Esophagus muscularis mucosa (tissue), 4 donors: ENCODE measurements at regions not wholly inside any gene's neighbourhood (a gene's known extent, or its start where the extent isn't known, plus 50 kb on each side); places are given as distances from the start of the nearest gene placed in this dataset.
A peak's percentile ranks its signal among the peaks of the same experiment; 100 is the strongest.

Experiments used
- DNase-seq: peaks from one replicate; pipeline ENCODE4 v3.0.0-alpha.2; 2017; ENCODE audit errors: extremely low spot score
- H3K27ac ChIP-seq, 4 donors: fragments of 200-600 bp; sonication (generic); replicated peaks in 1 of 4; 1 replicate in 3 of 4; 2 replicates in 1 of 4; pipeline ENCODE4 v1.5.1; 2016 to 2019; ENCODE audit warnings: mild to moderate bottlenecking in 1 of 4
- H3K27me3 ChIP-seq, 4 donors: fragments of 200-600 bp; sonication (generic); one replicate each; pipeline versions ENCODE4 v1.5.1 to v1.6.0; 2016 to 2019
- H3K36me3 ChIP-seq, 4 donors: fragments of 200-600 bp; sonication (generic); one replicate each; pipeline ENCODE4 v1.5.1; 2016 to 2019
- H3K4me1 ChIP-seq, 4 donors: fragments of 200-600 bp; sonication (generic); one replicate each; pipeline ENCODE4 v1.5.1; 2016 to 2019
- H3K4me3 ChIP-seq, 4 donors: fragments of 200-600 bp; sonication (generic); 1 replicate in 2 of 4; 2 replicates in 2 of 4; pipeline ENCODE4 v1.5.1; 2016 to 2019; ENCODE audit warnings: mild to moderate bottlenecking in 4 of 4, moderate library complexity in 1 of 4
- H3K9me3 ChIP-seq, 4 donors: fragments of 200-600 bp; sonication (generic); 1 replicate in 3 of 4; 2 replicates in 1 of 4; pipeline ENCODE4 v1.5.1; 2016 to 2019
- CTCF ChIP-seq, 3 experiments: fragments of 200-600 bp in 2 of 3; fragments of 450-650 bp in 1 of 3; sonication (generic) in 2 of 3; IDR thresholded peaks; one replicate each; pipeline ENCODE4 v1.5.1; 2017 to 2019; ENCODE audit warnings: antibody characterized with exemption in 3 of 3, mild to moderate bottlenecking in 2 of 3, moderate library complexity in 1 of 3
- EP300 ChIP-seq: sonication (generic); formaldehyde crosslinking; IDR thresholded peaks from one replicate; pipeline ENCODE4 v1.6.1; 2017; ENCODE audit warnings: antibody characterized with exemption
- POLR2A ChIP-seq: fragments of 450-650 bp; IDR thresholded peaks from one replicate; pipeline ENCODE4 v1.6.1; 2017; ENCODE audit warnings: antibody characterized with exemption, moderate library complexity, mild to moderate bottlenecking, low read depth
- POLR2AphosphoS5 ChIP-seq, 2 donors: sonication (generic); formaldehyde crosslinking; IDR thresholded peaks; one replicate each; pipeline ENCODE4 v1.6.1; 2017; ENCODE audit warnings: antibody characterized with exemption in 2 of 2
- WGBS: methylation state at CpG from one replicate; pipeline ENCODE4 v1.1.5; 2018; 5-methylcytosine and 5-hydroxymethylcytosine counted together
- intact Hi-C: fragments of 100-400 bp; cut with DNase I; formaldehyde crosslinking; loops from one replicate; pipeline ENCODE4 v1.15.1; 2023

DNA sequence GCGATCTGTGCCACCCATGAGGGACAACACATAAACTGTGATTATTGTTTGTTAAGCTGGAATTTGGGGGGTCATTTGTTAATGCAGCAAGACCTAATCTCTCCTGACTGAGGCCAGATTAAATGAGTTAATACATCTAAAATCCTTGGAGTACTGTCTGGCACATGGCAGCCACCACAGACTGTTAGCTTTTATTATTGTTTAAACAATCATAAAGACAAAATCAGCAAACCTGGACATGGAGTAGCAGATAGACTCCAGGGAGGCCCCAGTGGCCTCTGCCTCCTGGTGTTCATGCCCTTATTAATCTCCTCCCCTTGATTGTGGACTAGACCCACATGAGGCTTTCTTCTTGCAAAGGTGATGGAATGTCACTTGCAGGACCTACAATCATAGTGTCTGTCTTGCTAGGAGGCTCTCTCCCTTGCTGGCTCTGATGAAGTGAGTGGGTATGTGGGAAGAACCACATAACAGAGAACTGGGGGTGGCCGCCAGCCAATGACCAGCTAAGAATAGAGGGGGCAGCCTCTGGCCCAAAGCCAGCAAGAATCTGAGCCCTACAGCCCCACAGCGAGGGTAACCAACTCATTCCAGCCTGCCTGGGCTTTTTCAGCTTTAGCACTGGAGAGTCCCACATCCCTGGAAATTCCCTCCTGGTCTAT, 142.0 kb downstream of the SCARB1 start:
- no peak for DNase-seq
- H3K9me3 ChIP-seq: no peaks in the 10 kb centered on the region
- no peaks in the 10 kb centered on the region for H3K36me3 ChIP-seq
- 76% methylated on average over 3 of the region's 3 CpGs for WGBS
- peaks cover 25 to 38% (median 36%) of the 10 kb centered on the region in 4 donors for H3K4me1 ChIP-seq
- H3K27me3 ChIP-seq: no peaks in the 10 kb centered on the region
- intact Hi-C loops: loop anchor here (5.0 kb wide), 1 partner anchor 64 kb away; no protein-coding TSS in a partner anchor
- peak overlapping the region; percentile 82 to 88 (median 87) for H3K27ac ChIP-seq
- no peak overlapping the region for H3K4me3 ChIP-seq
- no peak for TF ChIP-seq POLR2AphosphoS5 (IDR thresholded peaks at IDR 0.05)
- TF ChIP-seq CTCF (IDR thresholded peaks at IDR 0.05): no peak
- TF ChIP-seq POLR2A: no peak
- no peak for TF ChIP-seq EP300

DNA sequence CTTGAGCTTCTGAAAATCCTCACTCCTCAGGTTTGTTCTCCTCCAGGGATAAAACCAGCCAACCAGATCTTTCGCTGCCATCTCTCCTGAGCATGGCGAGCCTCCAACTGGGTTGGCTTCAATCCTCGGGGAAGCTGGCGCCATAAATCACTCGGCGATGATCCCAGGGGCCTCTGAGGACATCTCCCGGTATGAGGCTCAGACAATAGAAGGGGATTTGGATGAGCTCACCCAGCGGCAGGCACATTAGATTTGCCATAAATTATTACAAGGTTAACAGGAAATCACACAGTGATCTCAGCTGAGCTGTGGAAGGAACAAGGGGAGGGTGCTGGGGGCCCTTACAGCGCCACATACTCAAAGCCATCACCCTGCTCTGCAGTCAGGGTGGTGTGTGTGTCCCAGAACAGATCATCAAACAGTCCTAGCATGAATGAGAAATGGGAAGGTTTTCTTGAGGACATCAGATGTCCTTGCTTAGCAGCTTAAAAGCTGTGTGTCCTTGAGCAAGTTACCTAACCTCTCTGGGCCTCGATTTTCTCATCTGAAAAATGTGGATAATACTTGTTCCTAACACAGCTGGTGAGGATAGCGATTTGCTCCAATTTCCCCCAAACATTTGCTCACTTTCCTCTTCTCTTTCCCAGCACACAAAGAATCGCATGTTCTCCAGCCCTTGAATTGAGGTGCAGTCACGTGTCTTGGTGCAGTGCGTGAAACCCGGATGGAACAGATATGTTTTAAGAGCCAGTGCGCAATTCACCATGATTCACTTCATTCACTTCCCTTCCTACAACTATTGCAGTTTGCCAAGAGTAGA, 142.8 kb downstream of the SCARB1 start:
- Histone ChIP-seq H3K4me1 (peaks cover 20 to 32% (median 29%) of the 10 kb centered on the region in 4 donors), H3K36me3 (no peaks in the 10 kb centered on the region), H3K9me3 (no peaks in the 10 kb centered on the region), H3K27me3 (no peaks in the 10 kb centered on the region), H3K4me3 (no peak overlapping the region), H3K27ac (peak overlapping the region; percentile 82 to 88 (median 87))
- DNase-seq: no peak
- TF ChIP-seq EP300: peak; percentile 85
- TF ChIP-seq POLR2AphosphoS5 (IDR thresholded peaks at IDR 0.05): peak; percentile 57 to 83
- TF ChIP-seq CTCF (IDR thresholded peaks at IDR 0.05): no peak
- intact Hi-C loops: loop anchor here (5.0 kb wide), 1 partner anchor 64 kb away; no protein-coding TSS in a partner anchor
- WGBS: 34% methylated on average over 16 of the region's 16 CpGs

- Histone ChIP-seq H3K9me3 (no peaks in the 10 kb centered on the region), H3K27me3 (no peaks in the 10 kb centered on the region), H3K4me3 (no peak overlapping the region), H3K27ac (peak overlapping the region; percentile 82 to 88 (median 87)), H3K36me3 (no peaks in the 10 kb centered on the region), H3K4me1 (peaks cover 20 to 39% (median 29%) of the 10 kb centered on the region in 4 donors)
- DNase-seq: no peak
- peak; percentile 38 to 54 (median 54) for TF ChIP-seq CTCF (IDR thresholded peaks at IDR 0.05)
- no peak for TF ChIP-seq EP300
- 45% methylated on average over 14 of the region's 14 CpGs for WGBS
- intact Hi-C loops: loop anchor here (5.0 kb wide), 1 partner anchor 63 kb away; no protein-coding TSS in a partner anchor
Measured at GRCh38 chr12:124720004-124720680, 143.5 kb downstream of the SCARB1 start.

DNA sequence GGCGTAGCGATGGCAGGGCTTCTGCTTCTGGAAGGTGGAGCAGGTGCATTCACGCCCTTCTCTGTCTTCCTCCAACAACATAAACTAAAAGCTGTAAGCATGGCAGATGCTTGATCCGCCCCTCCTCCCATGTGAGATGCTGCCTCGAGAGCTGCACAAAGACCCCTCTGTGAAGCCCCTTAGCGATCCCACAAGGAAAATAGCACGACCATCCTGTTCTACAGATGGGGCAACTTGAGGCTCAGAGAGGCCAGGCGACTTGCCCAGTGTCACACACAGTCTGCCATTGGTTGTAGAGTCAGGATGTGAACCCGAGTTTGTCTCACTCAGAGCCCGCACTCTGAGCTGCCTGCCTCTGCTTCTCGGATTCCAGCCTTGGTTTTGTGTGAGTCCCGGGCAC, 144.4 kb downstream of the SCARB1 start:
- DNase-seq: no peak
- TF ChIP-seq CTCF (IDR thresholded peaks at IDR 0.05): no peak
- no peak for TF ChIP-seq POLR2AphosphoS5 (IDR thresholded peaks at IDR 0.05)
- no peak for TF ChIP-seq POLR2A
- no peak for TF ChIP-seq EP300
- no peak overlapping the region for H3K4me3 ChIP-seq
- intact Hi-C loops: no loop called here
- peaks cover 24 to 44% (median 32%) of the 10 kb centered on the region in 4 donors for H3K4me1 ChIP-seq
- no peaks in the 10 kb centered on the region for H3K36me3 ChIP-seq
- no peaks in the 10 kb centered on the region for H3K9me3 ChIP-seq
- peak overlapping the region; percentile 82 to 88 (median 87) for H3K27ac ChIP-seq
- H3K27me3 ChIP-seq: no peaks in the 10 kb centered on the region
- 89% methylated on average over 12 of the region's 12 CpGs for WGBS
